Gastrocnemius medialis (tissue), 4 donors: ENCODE measurements at regions not wholly inside any gene's neighbourhood (a gene's known extent, or its start where the extent isn't known, plus 50 kb on each side); places are given as distances from the start of the nearest gene placed in this dataset.
A peak's percentile ranks its signal among the peaks of the same experiment; 100 is the strongest.

Experiments used
- ATAC-seq, 2 donors: fragments of 150-250 bp; one replicate each; pipeline ENCODE4 v1.9.1; 2016
- DNase-seq, 2 donors: peaks; one replicate each; pipeline ENCODE4 v3.0.0-alpha.2; 2019
- H3K27ac ChIP-seq, 4 donors: fragments of 200-600 bp; sonication (generic); 1 replicate in 1 of 4; 2 replicates in 3 of 4; pipeline ENCODE4 v1.5.1; 2016 to 2018; ENCODE audit warnings: mild to moderate bottlenecking in 2 of 4, moderate library complexity in 1 of 4
- H3K27me3 ChIP-seq, 3 donors: fragments of 200-600 bp; sonication (generic) in 2 of 3; 1 replicate in 1 of 3; 2 replicates in 2 of 3; pipeline versions ENCODE4 v1.5.1 to v1.6.0; 2016 to 2019; ENCODE audit warnings: mild to moderate bottlenecking in 1 of 3, moderate library complexity in 1 of 3
- H3K36me3 ChIP-seq, 2 donors: fragments of 200-600 bp; sonication (generic) in 1 of 2; one replicate each; pipeline ENCODE4 v1.5.1; 2017 to 2018
- H3K4me1 ChIP-seq, 2 donors: fragments of 200-600 bp; sonication (generic) in 1 of 2; one replicate each; pipeline ENCODE4 v1.5.1; 2016 to 2017; ENCODE audit warnings: mild to moderate bottlenecking in 2 of 2
- H3K4me3 ChIP-seq, 4 donors: fragments of 200-600 bp; sonication (generic) in 3 of 4; 1 replicate in 1 of 4; 2 replicates in 3 of 4; pipeline ENCODE4 v1.5.1; 2016 to 2019; ENCODE audit warnings: mild to moderate bottlenecking in 2 of 4
- H3K9me3 ChIP-seq, 3 donors: fragments of 200-600 bp; sonication (generic) in 2 of 3; 1 replicate in 1 of 3; 2 replicates in 2 of 3; pipeline ENCODE4 v1.5.1; 2016 to 2019
- CTCF ChIP-seq, 5 experiments: fragments of 450-650 bp in 3 of 5; fragments of 200-600 bp in 2 of 5; sonication (generic) in 2 of 5; IDR thresholded peaks in 4 of 5; conservative IDR thresholded peaks in 1 of 5; 1 replicate in 4 of 5; 2 replicates in 1 of 5; pipeline ENCODE4 v1.5.1; 2016 to 2019; ENCODE audit warnings: antibody characterized with exemption in 5 of 5, mild to moderate bottlenecking in 3 of 5, moderate library complexity in 3 of 5
- POLR2A ChIP-seq, 2 donors: fragments of 450-650 bp; IDR thresholded peaks; one replicate each; pipeline ENCODE4 v1.6.1; 2017; ENCODE audit warnings: antibody characterized with exemption in 2 of 2, mild to moderate bottlenecking in 2 of 2, moderate library complexity in 2 of 2
- in situ Hi-C, 4 donors: fragments of 200-750 bp; cut with MboI; loops; one replicate each; pipeline versions ENCODE4 v1.15.0 to v1.8.0; 2017; ENCODE audit warnings: low sequenced_read_pairs in 4 of 4
- intact Hi-C: fragments of 100-400 bp; cut with DNase I; formaldehyde crosslinking; loops from one replicate; pipeline ENCODE4 v1.15.1; 2023; ENCODE audit warnings: low total_unique reads

- H3K36me3 ChIP-seq, result no peaks in the 10 kb centered on the region
- intact Hi-C loops (no loop called here), in situ Hi-C loops (no loop called here)
- no peak for TF ChIP-seq CTCF (IDR thresholded peaks at IDR 0.05 in 4 of 5, conservative IDR thresholded peaks at IDR 0.05 in 1 of 5)
- no peak for TF ChIP-seq POLR2A (IDR thresholded peaks at IDR 0.05)
- H3K4me3 ChIP-seq, result no peak overlapping the region
- H3K4me1 ChIP-seq, result no peaks in the 10 kb centered on the region
- no peak overlapping the region for H3K27ac ChIP-seq
- H3K27me3 ChIP-seq, result no peaks in the 10 kb centered on the region
- DNase-seq, result no peak
- no peak for ATAC-seq
- no peaks in the 10 kb centered on the region for H3K9me3 ChIP-seq
Measured at GRCh38 chr14:87623616-87624015, 369.4 kb downstream of the GALC start.

GRCh38 chr14:87617079-87617478 is 375.9 kb downstream of the GALC start:
- no peak for DNase-seq
- Histone ChIP-seq H3K27ac (no peak overlapping the region), H3K27me3 (no peaks in the 10 kb centered on the region), H3K4me1 (no peaks in the 10 kb centered on the region), H3K36me3 (no peaks in the 10 kb centered on the region), H3K9me3 (no peaks in the 10 kb centered on the region), H3K4me3 (no peak overlapping the region)
- intact Hi-C loops, result no loop called here
- in situ Hi-C loops, result no loop called here
- no peak for TF ChIP-seq POLR2A (IDR thresholded peaks at IDR 0.05)
- TF ChIP-seq CTCF (IDR thresholded peaks at IDR 0.05 in 4 of 5, conservative IDR thresholded peaks at IDR 0.05 in 1 of 5), result no peak
- no peak for ATAC-seq

- DNase-seq (peak in 1 of 2 donors; percentile 11), ATAC-seq (no peak)
- TF ChIP-seq POLR2A (IDR thresholded peaks at IDR 0.05) (no peak), CTCF (IDR thresholded peaks at IDR 0.05 in 4 of 5, conservative IDR thresholded peaks at IDR 0.05 in 1 of 5) (peak in 3 of 5 experiments; percentile 32 to 46 (median 36))
- Histone ChIP-seq H3K9me3 (no peaks in the 10 kb centered on the region), H3K27me3 (no peaks in the 10 kb centered on the region), H3K27ac (no peak overlapping the region), H3K4me1 (no peaks in the 10 kb centered on the region), H3K4me3 (no peak overlapping the region), H3K36me3 (no peaks in the 10 kb centered on the region)
- intact Hi-C loops, result no loop called here
- in situ Hi-C loops, result no loop called here
Measured at GRCh38 chr14:87615822-87616679, 376.9 kb downstream of the GALC start.

- in situ Hi-C loops, result no loop called here
- no peaks in the 10 kb centered on the region for H3K27me3 ChIP-seq
- no peak overlapping the region for H3K27ac ChIP-seq
- no peak for DNase-seq
- no peaks in the 10 kb centered on the region for H3K4me1 ChIP-seq
- intact Hi-C loops, result no loop called here
- TF ChIP-seq POLR2A (IDR thresholded peaks at IDR 0.05) (no peak), CTCF (IDR thresholded peaks at IDR 0.05 in 4 of 5, conservative IDR thresholded peaks at IDR 0.05 in 1 of 5) (no peak)
- no peak overlapping the region for H3K4me3 ChIP-seq
- ATAC-seq, result no peak
- no peaks in the 10 kb centered on the region for H3K9me3 ChIP-seq
- no peaks in the 10 kb centered on the region for H3K36me3 ChIP-seq
Measured at GRCh38 chr14:87615047-87615446, 377.9 kb downstream of the GALC start.
